ENCODE measurements at regions not wholly inside any gene's neighbourhood (a gene's known extent, or its start where the extent isn't known, plus 50 kb on each side); places are given as distances from the start of the nearest gene placed in this dataset.

DNA sequence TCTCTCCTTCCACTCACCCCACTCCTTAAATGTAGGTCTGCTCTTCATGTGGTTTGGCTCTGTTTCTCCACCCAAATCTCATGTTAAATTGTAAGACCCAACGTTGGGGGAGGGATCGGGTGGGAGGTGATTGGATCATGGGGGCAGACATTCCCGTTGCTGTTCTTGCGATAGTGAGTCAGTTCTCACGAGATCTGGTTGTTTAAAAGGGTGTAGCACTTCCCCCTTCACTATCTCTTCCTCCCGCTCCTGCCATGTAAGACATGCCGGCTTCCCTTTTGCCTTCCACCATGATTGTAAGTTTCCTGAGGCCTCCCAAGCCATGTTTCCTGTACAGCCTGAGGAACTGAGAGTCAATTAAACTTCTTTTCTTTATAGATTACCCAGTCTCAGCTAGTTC, 1044.5 kb upstream of the POU3F3 start:
- Histone ChIP-seq H3K27ac (ENCODE audit: low read depth, low read length) (no peak overlapping the region), H3K4me3 (ENCODE audit: extremely low read depth in 1 of 4, insufficient read depth in 2 of 4, low read depth in 3 of 4, low read length in 4 of 4) (no peak overlapping the region; a peak in 1 of 8 replicates), H3K4me2 (ENCODE audit: insufficient read depth in 1 of 2, low read depth in 2 of 2, low read length in 2 of 2) (no peak overlapping the region)

More for the DNA sequence above, 1044.5 kb upstream of the POU3F3 start:
- no peak for DNase-seq (ENCODE audit: low read depth in 1 of 2, low spot score in 2 of 2)
- Histone ChIP-seq H3K4me1 (replicated peaks in 1 of 4; ENCODE audit: control insufficient read depth in 3 of 4, insufficient read depth in 4 of 4, low read length in 3 of 4) (peaks cover 1 to 8% (median 5%) of the 10 kb centered on the region in 4 experiments; a peak in 3 of 7 replicates), H3K79me1 (ENCODE audit: low read depth, low read length) (no peaks in the 10 kb centered on the region), H2BK20ac (ENCODE audit: low read length) (no peak overlapping the region), H3K9me3 (ENCODE audit: insufficient read depth in 2 of 2, low read depth in 1 of 2, low read length in 1 of 2) (no peaks in the 10 kb centered on the region), H3K9ac (replicated peaks in 1 of 4; ENCODE audit: extremely low read depth in 1 of 4, low read depth in 3 of 4, low read length in 3 of 4) (no peak overlapping the region), H4K91ac (replicated peaks; ENCODE audit: insufficient read length, low read length) (no peak overlapping the region), H3K23me2 (ENCODE audit: low read depth, low read length) (no peaks in the 10 kb centered on the region), H3K18ac (ENCODE audit: extremely low read depth, low read length) (no peak overlapping the region; the same call in 1 of the 2 replicates), H4K20me1 (replicated peaks in 1 of 2; ENCODE audit: control insufficient read depth in 1 of 2, insufficient read depth in 2 of 2, low read length in 2 of 2) (no peaks in the 10 kb centered on the region), H2AFZ (ENCODE audit: low read length) (no peak overlapping the region), H4K5ac (ENCODE audit: insufficient read length, low read depth, low read length) (no peak overlapping the region), H3K14ac (ENCODE audit: insufficient read length) (no peak overlapping the region), H2BK120ac (replicated peaks; ENCODE audit: low read depth, low read length) (no peak overlapping the region), H3K79me2 (ENCODE audit: control insufficient read depth in 1 of 2, insufficient read depth in 2 of 2, low read length in 2 of 2) (no peaks in the 10 kb centered on the region), H2BK12ac (ENCODE audit: low read depth, low read length) (peak overlapping the region; percentile 95; the same call in 1 of the 2 replicates), H3K4ac (replicated peaks; ENCODE audit: insufficient read length, low read depth, low read length) (no peak overlapping the region), H3K56ac (replicated peaks; ENCODE audit: insufficient read length, low read depth, low read length) (no peak overlapping the region), H3K36me3 (ENCODE audit: control insufficient read depth in 2 of 4, insufficient read depth in 4 of 4, low read length in 3 of 4) (no peaks in the 10 kb centered on the region), H3K27me3 (replicated peaks in 1 of 4; ENCODE audit: control insufficient read depth in 3 of 4, extremely low read depth in 1 of 4, insufficient read depth in 3 of 4, low read length in 3 of 4) (no peaks in the 10 kb centered on the region), H2AK5ac (ENCODE audit: low read depth, low read length) (no peak overlapping the region), H4K8ac (ENCODE audit: extremely low read depth, insufficient read depth, low read length) (no peak overlapping the region), H3K23ac (ENCODE audit: insufficient read length) (no peak overlapping the region), H2BK15ac (ENCODE audit: low read length) (no peak overlapping the region), H2BK5ac (ENCODE audit: low read depth, low read length) (no peak overlapping the region)
- ChIA-PET CTCF (ENCODE audit: partially characterized antibody) (no interaction called here), POLR2A (ENCODE audit: partially characterized antibody) (no interaction called here)
- FAIRE-seq = no peak
- 80% methylated on average over 6 of the region's 7 CpGs; no CpG with 5 or more reads in 1 of the 2 experiments for WGBS, 2 experiments (ENCODE audit: extremely low coverage in 1 of 2, insufficient coverage in 1 of 2, insufficient read length in 1 of 2, insufficient replicate concordance in 2 of 2, low coverage in 1 of 2, low lambda C conversion rate in 2 of 2, missing lambda C conversion rate in 1 of 2)
- TF ChIP-seq CHD2 (IDR thresholded peaks at IDR 0.05; ENCODE audit: low read length) (peak; percentile 36; the same call in 1 of the 2 replicates), CTBP2 (IDR thresholded peaks at IDR 0.05; ENCODE audit: borderline replicate concordance, insufficient read depth, insufficient read length, low read length) (no peak)

Measured in H1 (cell line).